ENCODE measurements at regions not wholly inside any gene's neighbourhood (a gene's known extent, or its start where the extent isn't known, plus 50 kb on each side); places are given as distances from the start of the nearest gene placed in this dataset.
A peak's percentile ranks its signal among the peaks of the same experiment; 100 is the strongest.

GRCh38 chr7:79862447-79863210 lies 272.0 kb upstream of the GNAI1 start:
- no peak for DNase-seq

DNA sequence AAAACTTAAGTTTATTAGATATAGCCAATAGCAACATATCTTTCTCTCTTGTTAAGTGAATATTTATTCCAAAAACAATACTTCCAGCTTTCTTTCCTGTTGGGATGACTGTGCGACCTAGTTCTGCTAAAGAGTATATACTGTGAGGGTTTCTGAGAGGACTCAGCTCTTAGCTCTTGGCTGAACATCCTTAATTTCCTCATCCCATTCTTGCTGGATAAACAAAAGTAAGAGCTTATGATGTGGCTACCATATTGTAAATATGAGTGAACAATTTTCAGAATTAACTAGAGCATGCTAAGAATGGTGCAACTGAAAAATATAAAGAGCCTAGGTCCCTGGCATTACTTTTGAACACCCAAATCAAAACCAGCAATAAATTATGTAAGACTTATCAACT lies 279.5 kb upstream of the GNAI1 start:
- no peak for DNase-seq

DNA sequence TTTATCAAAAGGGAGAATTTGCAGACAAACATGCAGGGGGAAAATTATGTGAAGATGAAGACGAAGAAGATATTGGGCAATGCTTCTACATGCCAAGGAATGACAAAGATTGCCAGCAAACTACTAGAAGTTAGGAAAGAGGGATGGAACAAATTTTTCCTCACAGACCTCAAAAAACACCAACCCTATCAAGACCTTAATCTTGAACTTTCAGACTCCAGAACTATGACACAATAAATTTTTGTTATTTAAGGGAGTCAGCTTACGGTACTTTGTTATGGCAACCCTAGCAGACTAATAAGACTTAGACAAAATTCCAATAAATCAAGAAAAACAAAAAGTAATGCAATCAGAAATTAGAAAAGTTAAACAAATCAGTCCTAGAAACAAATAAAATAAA lies 280.0 kb upstream of the GNAI1 start:
- DNase-seq: no peak

DNA sequence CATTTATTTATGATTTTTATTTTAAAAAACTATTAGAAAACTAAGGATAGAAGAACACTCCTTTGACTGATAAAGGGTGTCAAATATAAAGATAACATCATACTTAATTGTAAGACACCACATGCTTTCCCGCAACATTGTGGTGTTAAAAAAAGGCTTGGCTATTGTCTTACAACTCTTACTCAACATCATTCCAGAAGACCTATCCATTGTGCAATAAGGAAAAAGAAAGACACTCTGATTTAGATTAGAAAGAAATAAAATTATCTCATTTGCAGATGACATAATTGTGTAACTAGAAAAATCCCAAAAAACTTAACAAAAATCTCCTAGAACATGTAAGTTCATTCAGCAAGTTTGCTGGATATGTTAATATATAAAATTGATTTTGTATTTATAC lies 296.7 kb upstream of the GNAI1 start:
- no peak for DNase-seq

GRCh38 chr7:79833616-79834015 lies 301.0 kb upstream of the GNAI1 start:
- DNase-seq: no peak

DNA sequence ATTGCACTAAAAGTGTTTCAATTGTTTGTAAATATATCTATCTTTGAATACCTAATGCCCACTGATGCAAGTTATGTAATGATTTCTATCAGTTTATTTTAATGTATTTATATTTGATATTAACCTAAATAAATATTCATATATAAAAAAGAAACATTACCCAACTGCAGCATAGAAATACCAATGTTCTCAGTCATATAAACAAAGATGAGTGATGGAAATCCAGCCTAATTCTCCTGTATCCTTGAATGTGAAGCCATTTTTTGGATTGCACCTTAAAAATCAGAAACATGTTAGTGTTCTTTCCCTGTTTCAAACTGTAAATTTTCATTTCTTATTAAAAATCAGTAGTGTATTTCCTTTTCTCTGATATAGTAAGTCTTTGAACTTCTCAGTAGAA lies 305.8 kb upstream of the GNAI1 start:
- DNase-seq: no peak

DNA sequence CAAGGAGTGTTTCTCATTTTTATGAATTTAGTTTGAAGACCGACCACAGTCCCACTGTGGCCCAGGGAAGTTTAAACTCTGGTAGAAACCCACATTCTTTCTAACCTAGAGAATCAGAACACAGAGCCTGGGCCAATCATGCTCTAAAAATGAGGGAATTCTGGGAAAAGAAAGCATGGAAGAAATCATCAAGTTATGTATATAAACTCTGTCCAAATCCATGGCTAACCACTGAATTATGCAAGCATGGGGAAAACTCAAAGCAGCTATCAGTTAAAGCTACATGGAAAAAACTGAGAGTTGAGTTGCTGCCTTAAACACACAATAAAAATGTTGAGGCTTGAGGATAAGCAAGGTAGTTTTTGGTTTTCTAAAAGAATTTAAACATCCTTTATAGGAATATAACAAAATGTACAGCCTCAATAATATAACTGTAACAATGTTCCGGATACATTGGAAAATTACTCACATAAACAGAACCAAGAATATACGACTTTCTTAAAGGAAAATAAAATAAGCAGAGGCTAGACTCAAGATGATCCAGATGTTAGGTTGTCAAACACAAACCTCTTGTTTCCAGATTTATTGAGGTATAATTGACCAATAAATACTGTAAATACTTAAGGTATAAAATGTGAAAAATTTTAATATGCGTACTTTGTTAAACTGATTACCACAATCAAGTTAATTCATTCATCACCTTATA lies 311.2 kb upstream of the GNAI1 start:
- DNase-seq: no peak

DNA sequence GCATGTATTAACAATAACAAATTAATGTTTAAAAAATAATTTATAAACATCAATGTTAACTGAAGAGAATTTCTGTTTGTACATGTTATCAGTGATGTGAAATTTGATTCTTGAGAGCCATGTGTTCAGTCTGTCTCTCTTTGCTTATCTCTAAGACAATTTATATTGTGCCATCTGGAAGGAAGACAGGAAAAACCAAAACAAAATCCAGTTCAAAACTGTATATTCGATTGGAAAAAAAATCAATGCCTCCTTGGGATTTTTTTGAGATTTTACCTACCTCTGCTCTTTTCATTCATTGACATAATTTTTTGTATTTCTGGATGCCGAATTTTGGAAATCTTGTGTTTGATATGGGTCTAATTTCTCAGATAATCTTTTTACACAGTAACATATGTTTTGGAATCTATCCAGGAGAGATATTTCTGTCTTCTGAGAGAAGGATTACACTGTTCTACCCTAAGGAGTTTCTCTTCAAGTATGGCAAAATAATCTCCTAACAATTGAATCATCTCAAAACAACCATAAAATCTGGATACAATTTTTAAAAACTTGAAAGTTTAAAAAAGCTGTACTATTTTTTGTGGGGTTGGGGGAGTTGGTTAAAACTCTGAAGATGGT lies 311.9 kb upstream of the GNAI1 start:
- no peak for DNase-seq

DNA sequence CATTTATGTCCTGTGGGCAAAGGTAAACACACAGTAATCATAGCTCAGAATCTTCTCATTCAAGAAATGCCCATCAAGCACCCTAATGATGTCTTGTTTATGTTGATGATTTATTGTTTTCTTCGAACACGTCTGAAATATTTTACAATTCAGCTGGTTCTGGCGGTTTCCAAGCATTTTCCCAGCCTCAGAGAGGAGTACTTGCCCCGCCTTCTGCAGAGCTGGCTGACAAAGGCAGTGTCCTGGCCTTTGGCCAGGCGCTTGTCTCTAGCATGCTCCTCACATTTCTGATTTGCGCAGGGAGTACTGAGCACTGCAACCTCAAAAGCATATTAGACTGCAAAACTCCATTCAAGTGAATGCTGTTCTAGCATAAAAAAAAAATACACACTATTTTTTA lies 314.2 kb upstream of the GNAI1 start:
- peak; percentile 1 for DNase-seq

DNA sequence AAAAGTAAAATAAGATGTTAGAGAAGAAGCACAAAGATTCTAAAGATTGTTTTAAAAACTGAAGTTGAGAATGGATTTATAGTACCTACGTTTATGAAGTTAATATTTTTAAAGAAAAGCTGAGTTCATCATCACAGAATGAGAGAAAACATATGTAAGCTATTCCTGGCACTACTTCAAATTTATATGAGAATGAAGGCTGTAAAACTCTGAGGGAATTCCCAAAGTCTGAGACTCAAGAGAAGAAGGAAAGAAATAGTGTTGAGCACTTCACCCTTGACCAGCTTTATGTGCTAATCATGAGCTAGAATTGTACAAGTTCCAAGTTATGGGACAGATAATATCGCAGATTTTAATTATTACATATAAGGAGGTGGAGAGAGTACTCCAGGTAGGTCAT lies 323.7 kb upstream of the GNAI1 start:
- DNase-seq: no peak

- peak; percentile 1 for DNase-seq
Measured at GRCh38 chr7:79806161-79806734, 328.4 kb upstream of the GNAI1 start.

DNA sequence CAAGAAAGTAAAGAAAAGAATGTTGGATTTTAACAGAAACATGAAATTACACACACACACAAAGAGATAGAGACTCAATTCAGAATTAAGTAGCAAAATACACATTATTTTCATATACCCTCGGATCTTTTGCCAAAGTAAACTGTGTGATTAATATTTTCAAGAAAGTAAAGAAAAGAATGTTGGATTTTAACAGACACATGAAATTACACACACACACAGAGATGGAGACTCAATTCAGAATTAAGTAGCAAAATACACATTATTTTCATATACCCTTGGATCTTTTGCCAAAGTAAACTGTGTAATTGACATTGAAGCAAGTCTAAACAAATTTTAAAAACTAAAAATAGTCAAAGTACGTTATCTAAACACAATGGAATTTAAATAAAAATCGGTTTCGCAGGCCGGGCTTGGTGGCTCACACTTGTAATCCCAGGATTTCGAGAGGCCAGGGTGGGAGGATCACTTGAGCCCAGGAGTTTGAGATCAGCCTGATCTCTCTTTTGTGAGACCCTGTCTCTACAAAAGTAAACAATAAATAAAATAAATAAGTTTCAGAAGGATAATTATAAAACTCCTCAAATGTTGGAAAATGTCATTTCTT lies 337.3 kb upstream of the MAGI2 start:
- DNase-seq: no peak

DNA sequence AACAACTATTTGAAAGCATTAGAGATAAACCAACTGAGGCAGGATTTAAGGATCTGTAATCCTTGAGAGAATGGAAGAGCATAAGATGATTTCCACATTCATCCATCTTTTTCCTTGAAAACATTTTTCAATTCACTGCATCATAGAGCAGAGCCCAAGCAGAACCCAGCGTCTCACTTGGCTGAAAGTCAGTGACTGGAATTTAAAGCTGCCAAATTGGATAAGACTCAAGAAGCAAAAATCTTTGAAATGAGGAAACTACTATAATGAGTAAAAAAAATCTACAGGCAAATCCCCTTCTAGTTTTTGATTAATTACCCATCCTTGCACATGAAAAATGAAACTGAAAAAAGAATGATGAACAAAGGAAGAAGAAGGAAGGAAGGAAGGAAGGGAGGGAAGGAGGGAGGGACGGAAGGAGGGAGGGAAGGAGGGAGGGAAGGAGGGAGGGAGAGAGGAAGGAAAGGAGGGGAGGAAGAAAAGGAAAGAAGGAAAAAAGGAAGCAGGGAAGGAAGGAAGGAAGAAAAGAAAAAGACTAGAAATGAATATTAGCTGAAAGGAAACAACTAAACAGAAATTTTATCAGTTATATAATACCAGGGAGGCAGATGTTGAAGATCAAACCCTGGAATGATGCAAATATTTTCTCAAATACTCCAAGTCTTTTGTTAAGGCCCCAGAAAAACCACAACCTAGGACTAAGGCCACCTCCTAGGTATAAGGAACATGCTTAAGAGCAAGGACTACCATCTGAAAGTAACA lies 336.3 kb upstream of the MAGI2 start:
- DNase-seq: no peak

DNA sequence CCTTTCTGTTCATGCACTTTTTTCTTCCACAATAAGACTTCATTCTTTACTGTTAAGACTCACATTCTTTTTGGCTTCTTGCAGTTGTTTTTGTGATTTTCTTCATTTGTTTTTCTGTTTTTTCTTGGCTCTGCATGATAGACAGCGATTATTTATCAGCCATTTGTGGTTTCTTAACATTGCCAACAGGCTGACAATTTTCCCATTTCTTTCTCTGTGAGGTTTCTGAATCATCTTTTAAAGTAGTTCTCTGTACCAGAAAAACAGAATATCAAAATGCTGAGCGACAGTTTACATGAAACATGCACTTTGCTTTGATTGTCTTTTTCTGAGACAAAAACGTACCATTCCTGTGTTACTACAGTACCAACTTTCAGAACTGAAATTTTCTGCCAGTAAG lies 334.2 kb upstream of the MAGI2 start:
- DNase-seq: no peak

- no peak for DNase-seq
Measured at GRCh38 chr7:79787096-79787495, 333.6 kb upstream of the MAGI2 start.

DNA sequence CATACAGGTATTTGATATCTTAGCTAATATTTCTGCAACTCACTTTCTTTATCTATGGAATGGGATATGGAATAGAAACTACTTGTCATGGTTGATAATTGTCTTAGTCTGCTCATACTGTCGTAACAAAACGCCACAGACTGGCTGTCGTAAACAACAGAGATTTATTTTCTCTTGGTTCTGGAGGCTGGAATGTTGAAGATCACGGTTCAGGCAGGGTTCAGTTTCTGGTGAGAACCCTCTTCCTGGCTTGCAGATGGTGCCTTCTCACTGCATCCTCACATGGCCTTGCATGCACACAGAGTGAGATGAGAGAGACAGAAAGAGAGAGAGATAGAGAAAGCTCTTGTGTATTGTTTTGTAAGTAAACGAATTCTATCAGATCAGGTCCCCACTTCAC lies 332.7 kb upstream of the MAGI2 start:
- no peak for DNase-seq

DNA sequence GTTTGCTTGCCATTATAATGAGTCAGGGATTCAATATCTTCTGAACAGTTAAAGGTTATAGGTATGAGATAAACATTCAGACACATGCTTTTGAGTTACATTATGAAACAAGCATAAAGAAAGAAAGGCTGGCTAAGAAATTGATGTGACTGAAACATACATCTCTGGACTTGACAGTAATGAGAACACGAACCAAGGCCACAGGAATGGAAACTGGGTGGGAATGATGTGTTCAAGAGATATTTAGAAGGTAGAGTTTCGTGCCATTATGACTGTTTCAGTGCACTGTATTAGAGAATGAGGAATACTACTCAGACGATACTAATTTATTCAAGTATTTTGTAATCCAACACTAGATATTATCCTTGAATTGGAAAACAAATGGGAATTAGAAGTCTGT lies 332.1 kb upstream of the MAGI2 start:
- no peak for DNase-seq

GRCh38 chr7:79782906-79783305 lies 329.4 kb upstream of the MAGI2 start:
- no peak for DNase-seq

DNA sequence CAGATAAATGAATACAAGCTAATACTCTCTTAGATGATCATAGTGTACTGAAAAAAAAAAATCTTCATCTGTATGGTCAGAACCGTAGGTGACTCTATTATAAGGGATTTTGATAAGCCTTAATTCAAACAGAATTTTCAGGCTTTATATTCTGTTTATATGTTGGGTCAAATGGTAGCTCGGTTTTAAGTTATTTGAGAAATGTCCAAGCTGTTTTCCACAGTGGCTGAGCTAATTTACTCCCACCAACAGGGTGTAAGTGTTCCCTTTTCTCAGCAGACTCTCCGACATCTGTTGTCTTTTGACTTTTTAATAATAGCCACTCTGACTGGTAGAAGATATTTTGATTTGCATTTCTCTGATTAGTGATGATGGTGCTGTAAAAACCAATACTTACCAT lies 328.8 kb upstream of the MAGI2 start:
- no peak for DNase-seq

GRCh38 chr7:79781716-79782115 lies 328.2 kb upstream of the MAGI2 start:
- no peak for DNase-seq

- peak; percentile 59 for DNase-seq
Measured at GRCh38 chr7:79778786-79779770, 325.6 kb upstream of the MAGI2 start.

All from hematopoietic multipotent progenitor cell treated with erythropoietin and hydrocortisone succinate and interleukin-3 and kit ligand, for 6 days (in vitro differentiated cells).